SIG-M5 (cell line): ENCODE measurements at regions not wholly inside any gene's neighbourhood (a gene's known extent, or its start where the extent isn't known, plus 50 kb on each side); places are given as distances from the start of the nearest gene placed in this dataset.
"Not testable (repeated sequence)": the region's sequence is repeated elsewhere in the genome, so short reads cannot be mapped to it uniquely, and the experiment has no call there.

Experiments used
- DNase-seq: peaks from one replicate; lab custom pipeline; 2025; lab: John Stamatoyannopoulos, UW

- no peak for DNase-seq
These were observed 53.7 kb upstream of the SMIM15 start for GRCh38 chr5:61215996-61216395.

DNA sequence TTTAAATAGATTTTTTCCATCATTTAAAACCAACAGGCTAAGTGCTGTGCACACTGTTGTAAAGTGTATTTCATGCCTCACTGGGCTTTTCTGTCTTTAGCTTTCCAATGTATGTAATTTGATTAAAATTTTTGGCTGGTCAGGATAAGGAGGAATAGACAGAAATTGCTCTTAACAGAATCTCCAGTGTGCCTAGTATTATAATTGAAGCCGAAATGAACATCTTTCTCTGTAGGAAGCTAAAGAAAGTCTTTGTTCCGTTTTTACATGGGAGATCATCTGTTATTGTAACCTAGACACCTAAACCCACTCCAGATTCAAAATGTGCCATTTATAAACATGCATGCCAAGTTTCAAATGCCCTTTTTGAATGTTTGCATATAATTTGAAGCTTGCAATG lies 54.5 kb upstream of the SMIM15 start:
- no peak for DNase-seq

- no peak for DNase-seq
These were observed 54.9 kb upstream of the SMIM15 start for GRCh38 chr5:61217214-61217613.

- DNase-seq, result no peak
These were observed 66.0 kb upstream of the SMIM15 start for GRCh38 chr5:61228229-61228628.

DNA sequence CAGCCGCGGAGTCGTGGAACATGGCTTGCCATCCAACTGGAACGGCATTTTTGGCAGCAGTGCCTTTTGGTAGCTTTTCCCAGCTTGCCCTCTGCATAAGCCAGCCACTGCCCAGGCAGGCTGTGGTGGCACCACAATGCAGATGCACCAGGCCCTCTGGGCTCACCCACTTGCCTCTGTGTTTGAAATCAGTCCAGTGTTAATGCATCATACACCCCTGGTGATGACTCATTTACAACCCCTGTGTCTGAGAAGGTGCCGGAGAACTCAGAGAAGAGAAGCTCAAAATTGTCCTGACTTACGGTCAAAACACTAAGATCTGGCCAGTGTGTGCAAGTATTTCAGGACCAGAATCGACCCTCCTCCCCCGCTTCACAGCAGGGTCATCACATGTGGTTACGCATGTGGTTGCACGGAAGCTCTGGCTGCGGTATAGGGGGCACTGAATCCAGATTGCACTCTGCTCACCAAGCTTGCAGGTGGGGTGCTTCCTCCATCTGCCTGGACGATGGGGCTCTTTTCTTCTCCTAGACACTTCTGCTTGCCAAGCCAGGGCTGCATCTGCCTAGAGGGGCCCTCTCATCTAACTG lies 66.5 kb upstream of the SMIM15 start:
- DNase-seq, result no peak

DNA sequence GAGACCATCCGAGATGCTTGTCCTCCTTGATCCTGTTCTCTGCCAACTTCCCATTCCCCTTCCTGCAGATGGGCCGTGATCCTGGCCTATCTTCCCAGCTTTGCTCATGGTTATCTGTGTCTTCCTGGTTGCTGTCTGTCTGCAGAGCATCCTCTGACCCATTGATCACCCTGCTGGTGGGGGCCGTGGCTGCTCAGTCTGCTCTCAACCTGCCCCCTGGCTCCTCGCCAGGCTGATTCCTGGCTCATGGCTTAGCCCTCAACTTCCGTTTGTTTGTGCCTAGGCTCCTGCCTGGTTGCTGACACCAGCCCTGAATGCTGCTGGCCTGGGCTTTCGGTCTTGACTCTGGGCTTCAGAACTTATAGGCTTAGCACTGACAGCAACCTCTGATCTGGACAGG lies 67.1 kb upstream of the SMIM15 start:
- no peak for DNase-seq

DNA sequence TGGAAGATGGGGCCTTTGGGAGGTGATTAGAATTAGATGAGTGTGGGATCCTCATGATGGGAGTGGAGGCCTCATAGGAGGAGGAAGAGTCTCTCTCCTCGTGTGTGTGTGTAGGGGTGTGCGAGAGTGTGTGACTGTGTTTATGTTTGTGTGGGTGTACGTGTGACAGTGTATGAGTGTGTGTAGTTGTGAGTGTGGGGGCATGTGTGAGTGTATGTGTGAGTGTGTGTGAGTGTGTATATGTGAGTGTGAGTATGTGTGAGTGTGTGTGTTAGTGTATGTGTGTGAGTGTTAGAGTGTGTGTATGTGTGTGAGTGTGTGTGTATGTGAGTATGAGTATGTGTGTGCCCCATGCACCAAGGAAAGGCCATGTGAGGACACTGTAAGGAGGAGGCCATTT lies 68.2 kb upstream of the SMIM15 start:
- no peak for DNase-seq

GRCh38 chr5:61231813-61232212 lies 69.5 kb upstream of the SMIM15 start:
- no peak for DNase-seq

DNA sequence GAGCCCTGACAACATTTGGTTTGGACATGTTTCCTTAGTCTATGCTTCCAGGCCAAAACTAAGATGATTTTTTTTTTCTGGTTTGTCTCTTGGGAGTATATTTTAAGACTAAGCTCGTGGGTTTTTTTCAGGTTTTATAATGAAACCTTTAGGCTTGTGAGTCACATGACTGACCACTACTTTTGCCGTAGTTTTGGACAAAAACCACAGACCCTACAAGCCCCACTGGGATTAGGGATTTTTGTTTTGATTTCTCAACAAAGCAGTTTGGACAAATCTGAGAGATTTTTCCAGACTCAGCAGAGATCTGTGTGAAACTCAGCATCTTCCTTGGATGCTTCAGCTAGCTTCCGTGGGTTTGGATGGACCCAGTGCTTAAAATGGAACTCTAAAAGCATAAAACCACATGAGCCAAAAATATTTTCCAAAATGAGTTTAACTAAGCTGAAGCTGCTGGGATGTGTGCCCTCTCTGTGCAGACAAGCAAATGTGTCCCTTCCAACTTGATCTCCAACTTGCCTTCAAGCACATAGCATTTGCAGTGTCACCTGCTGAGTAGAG lies 70.3 kb upstream of the SMIM15 start:
- no peak for DNase-seq

GRCh38 chr5:61234019-61234418 lies 71.8 kb upstream of the SMIM15 start:
- no peak for DNase-seq

DNA sequence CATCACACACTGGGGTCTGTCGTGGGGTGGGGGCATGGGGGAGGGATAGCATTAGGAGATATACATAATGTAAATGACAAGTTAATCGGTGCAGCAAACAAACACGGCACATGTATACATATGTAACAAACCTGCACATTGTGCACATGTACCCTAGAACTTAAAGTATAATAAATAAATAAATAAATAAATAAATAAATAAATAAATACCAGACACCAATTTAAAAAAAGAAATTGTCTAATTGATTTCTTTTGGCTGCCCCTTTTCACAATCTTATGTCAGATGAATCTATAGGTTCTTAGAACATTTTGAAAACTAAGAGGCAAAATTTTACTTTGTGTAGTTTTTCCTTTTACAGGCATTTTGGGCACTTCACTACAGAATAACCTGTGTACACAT lies 74.4 kb upstream of the SMIM15 start:
- DNase-seq, result not testable (repeated sequence)

GRCh38 chr5:61245486-61245885 lies 83.2 kb upstream of the SMIM15 start:
- no peak for DNase-seq

GRCh38 chr5:61245936-61246335 lies 83.7 kb upstream of the SMIM15 start:
- DNase-seq, result no peak

DNA sequence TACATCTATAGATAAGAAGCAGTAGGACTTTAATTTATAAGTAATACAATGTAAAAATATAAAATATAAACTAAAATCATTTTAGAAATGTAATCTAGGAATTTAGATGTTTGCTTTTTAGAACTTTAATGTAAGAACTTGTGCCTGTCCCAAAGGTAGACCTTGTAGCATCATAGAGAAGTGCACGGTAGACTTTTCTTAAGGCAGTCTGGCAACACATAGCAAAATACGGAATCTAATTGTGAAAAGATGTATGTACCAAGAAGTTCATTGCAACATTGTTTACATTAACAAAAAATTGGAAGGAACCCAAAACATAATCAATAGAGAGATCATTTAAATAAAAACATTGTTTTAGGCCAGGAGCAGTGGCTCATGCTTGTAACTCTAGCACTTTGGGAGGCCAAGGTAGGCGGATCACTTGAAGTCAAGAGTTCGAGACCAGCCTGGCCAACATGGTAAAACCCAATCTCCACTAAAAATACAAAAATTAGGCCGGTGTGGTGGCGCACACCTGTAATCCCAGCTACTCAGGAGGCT lies 84.6 kb upstream of the SMIM15 start:
- DNase-seq, result no peak

DNA sequence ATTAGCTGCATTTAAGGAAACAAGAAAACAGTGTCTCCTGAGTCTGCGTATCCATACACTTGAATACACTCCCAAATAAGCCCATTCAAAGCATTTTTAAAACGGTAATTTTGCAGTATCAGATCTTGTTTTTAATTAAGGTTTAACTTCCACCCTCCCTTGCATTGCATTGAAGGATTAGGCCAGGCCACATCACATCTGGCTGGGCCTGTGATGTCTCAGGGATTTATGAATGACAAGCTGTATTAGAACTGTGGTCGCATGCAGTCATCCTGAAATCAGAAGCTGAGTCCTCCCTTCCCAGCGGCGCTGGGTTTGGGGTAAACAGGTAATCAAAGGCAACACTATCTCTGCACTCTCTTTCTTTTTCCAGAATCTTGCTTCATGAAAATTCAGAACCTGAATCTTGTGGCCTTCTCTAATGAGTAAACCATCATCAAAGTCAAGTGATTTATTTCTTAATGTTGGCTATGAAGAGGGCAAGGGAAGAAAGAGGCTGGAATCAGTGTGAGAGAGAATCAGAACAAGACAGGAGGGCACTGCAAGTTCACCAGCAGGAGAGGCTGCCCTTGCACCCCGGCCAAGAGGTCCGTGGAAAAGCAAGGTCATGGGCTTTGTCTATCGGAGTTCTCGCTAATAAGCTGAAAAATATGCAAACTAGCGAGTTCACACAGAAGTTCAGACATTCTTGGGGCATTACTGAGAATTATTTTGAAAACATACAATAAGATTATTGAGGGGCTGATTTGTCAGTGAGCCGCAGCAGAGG lies 80.0 kb upstream of the ZSWIM6 start:
- DNase-seq, result no peak

- DNase-seq, result no peak
These were observed 79.5 kb upstream of the ZSWIM6 start for GRCh38 chr5:61252643-61252925.

GRCh38 chr5:61253547-61253946 lies 78.5 kb upstream of the ZSWIM6 start:
- DNase-seq, result no peak

DNA sequence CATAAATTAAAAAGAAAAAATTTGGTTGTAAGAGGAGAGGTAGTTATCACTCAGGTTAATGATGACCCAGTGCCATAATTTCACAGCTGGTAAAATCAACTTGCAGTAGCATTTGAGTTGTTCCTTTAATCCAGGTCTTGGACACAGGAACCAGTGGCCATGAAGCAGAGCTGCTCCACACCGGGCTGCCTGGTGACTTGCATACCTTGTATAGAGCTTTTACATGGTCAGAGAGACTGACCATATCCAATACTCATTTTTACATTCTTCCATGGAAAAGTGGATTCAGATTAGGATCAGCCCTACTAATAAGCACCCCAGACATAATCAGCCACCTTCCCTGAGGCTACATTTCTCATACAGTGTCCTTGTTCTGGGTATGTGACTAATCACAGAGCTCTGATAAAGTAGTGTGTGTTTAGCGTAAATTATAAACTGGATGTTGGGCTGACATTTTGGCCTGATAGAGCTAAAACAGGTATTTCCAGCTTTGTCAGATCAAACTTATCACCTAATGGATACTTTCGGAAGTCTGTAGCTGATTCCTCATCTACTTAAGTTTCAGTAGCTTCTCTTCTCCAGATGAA lies 77.0 kb upstream of the ZSWIM6 start:
- no peak for DNase-seq

GRCh38 chr5:61256474-61256873 lies 75.6 kb upstream of the ZSWIM6 start:
- no peak for DNase-seq

- no peak for DNase-seq
These were observed 74.6 kb upstream of the ZSWIM6 start for GRCh38 chr5:61257421-61257820.

GRCh38 chr5:61261136-61261535 lies 70.9 kb upstream of the ZSWIM6 start:
- DNase-seq, result no peak

DNA sequence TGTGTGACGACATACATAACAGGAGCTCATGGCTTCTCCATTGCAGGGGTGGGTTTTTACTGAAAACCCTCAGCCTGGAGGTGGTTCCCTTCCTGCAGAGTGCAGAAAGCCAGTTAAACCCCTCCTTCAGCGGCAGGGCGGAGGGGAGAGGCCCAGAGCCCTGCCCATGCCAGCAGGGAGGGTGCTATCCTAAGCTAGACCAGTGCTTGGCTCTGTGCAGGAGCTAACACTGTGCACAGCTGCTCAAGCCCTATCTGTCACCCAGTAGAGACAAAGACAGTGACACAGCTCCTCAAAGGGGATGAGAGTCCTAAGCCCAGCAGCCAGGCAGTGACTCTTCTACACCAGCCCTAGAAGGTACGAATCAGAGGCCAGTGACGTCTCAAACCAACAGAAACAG lies 70.0 kb upstream of the ZSWIM6 start:
- DNase-seq, result no peak

- no peak for DNase-seq
These were observed 69.0 kb upstream of the ZSWIM6 start for GRCh38 chr5:61263072-61263471.
